Kidney (tissue), 13 donors: ENCODE measurements at regions not wholly inside any gene's neighbourhood (a gene's known extent, or its start where the extent isn't known, plus 50 kb on each side); places are given as distances from the start of the nearest gene placed in this dataset.

Source experiments
- DNase-seq, 5 donors: peaks; one replicate each; pipeline ENCODE4 v3.0.0-alpha.2; 2013 to 2020
- FAIRE-seq: peaks from 2 replicates; lab custom pipeline; 2012; peaks lifted over from hg19 to GRCh38; lab: Jason Lieb, UNC
- H3K27ac ChIP-seq, 2 donors: one replicate each; pipeline ENCODE4 v1.7.0; 2013; ENCODE audit warnings: low read depth in 2 of 2, low read length in 2 of 2, inconsistent platforms in 1 of 2
- H3K27me3 ChIP-seq: one replicate; pipeline ENCODE4 v1.7.1; 2013; ENCODE audit warnings: low read length, inconsistent platforms; ENCODE audit not compliant: control insufficient read depth, insufficient read depth
- H3K36me3 ChIP-seq, 3 donors: one replicate each; pipeline versions ENCODE4 v1.7.0 to v1.7.1; 2013; ENCODE audit warnings: low read length in 3 of 3, control low read depth in 1 of 3, inconsistent platforms in 1 of 3; ENCODE audit not compliant: insufficient read depth in 3 of 3, control insufficient read depth in 2 of 3
- H3K4me1 ChIP-seq, 3 donors: one replicate each; pipeline versions ENCODE4 v1.7.0 to v1.7.1; 2013; ENCODE audit warnings: low read length in 3 of 3, inconsistent platforms in 1 of 3, low read depth in 1 of 3; ENCODE audit not compliant: control insufficient read depth in 2 of 3, insufficient read depth in 2 of 3
- H3K4me3 ChIP-seq, 3 donors: one replicate each; pipeline versions ENCODE4 v1.7.0 to v1.8.1; 2013; ENCODE audit warnings: low read length in 3 of 3, control low read depth in 1 of 3, inconsistent platforms in 1 of 3
- H3K9ac ChIP-seq, 3 donors: one replicate each; pipeline versions ENCODE4 v1.7.0 to v1.7.1; 2013; ENCODE audit warnings: low read length in 3 of 3, control low read depth in 1 of 3, inconsistent platforms in 1 of 3
- H3K9me3 ChIP-seq, 3 donors: one replicate each; pipeline versions ENCODE4 v1.7.0 to v1.7.1; 2013; ENCODE audit warnings: low read length in 3 of 3, control low read depth in 1 of 3, inconsistent platforms in 1 of 3; ENCODE audit not compliant: control insufficient read depth in 2 of 3, insufficient read depth in 1 of 3
- CTCF ChIP-seq: IDR thresholded peaks from 3 replicates; pipeline ENCODE4 v1.5.1; 2012; ENCODE audit warnings: mild to moderate bottlenecking, moderate library complexity, borderline replicate concordance; ENCODE audit not compliant: insufficient read depth; ENCODE audit errors: extremely low read depth
- intact Hi-C: fragments of 100-400 bp; cut with DNase I; formaldehyde crosslinking; loops from one replicate; pipeline ENCODE4 v1.11.1; 2022
- donor health status: control.
- donor health status: control.
- donor health status: control.
- donor health status: control.
- donor health status: control.
- donor health status: DM: yes; HTN: yes; CAD: no.
- donor health status: Normal renal cell carcinoma (clear cell type).

- intact Hi-C loops: no loop called here
- peak in 4 of 5 donors; percentile 63 to 77 (median 69) for DNase-seq
- H3K4me3 ChIP-seq: no peak overlapping the region
- H3K27me3 ChIP-seq: no peaks in the 10 kb centered on the region
- TF ChIP-seq CTCF: peak; percentile 85
- H3K36me3 ChIP-seq: no peaks in the 10 kb centered on the region
- no peak overlapping the region for H3K27ac ChIP-seq
- FAIRE-seq: no peak
- no peak overlapping the region for H3K9ac ChIP-seq
- H3K9me3 ChIP-seq: no peaks in the 10 kb centered on the region
- no peaks in the 10 kb centered on the region for H3K4me1 ChIP-seq
Measured at GRCh38 chr17:72560303-72561247, 439.8 kb downstream of the SOX9 start.

GRCh38 chr17:72561266-72561665, 440.4 kb downstream of the SOX9 start:
- no peak for TF ChIP-seq CTCF
- DNase-seq (no peak), FAIRE-seq (no peak)
- H3K9me3 ChIP-seq: no peaks in the 10 kb centered on the region
- H3K4me3 ChIP-seq: no peak overlapping the region
- no peaks in the 10 kb centered on the region for H3K27me3 ChIP-seq
- H3K9ac ChIP-seq: no peak overlapping the region
- intact Hi-C loops: no loop called here
- H3K36me3 ChIP-seq: no peaks in the 10 kb centered on the region
- H3K27ac ChIP-seq: no peak overlapping the region
- H3K4me1 ChIP-seq: no peaks in the 10 kb centered on the region

DNA sequence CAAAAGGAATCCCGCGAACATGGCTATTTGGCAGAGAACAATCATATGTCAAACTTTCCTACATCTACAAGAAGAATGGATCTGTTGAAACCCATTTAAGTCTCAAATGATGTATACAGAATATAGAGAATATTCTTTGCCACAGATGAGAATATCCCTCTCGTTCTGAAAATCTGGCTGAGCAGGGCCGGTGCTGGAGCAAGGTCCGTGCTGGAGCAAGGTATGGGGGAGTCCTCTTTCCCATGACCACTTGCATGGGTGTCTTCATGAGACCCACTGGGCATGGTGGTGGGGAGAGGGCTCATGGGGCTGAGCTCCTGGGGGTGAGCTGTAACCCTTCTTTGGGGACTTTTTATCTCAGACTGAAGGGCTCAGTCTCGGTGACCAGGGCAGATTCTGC, 440.9 kb downstream of the SOX9 start:
- Histone ChIP-seq H3K36me3 (no peaks in the 10 kb centered on the region), H3K4me3 (no peak overlapping the region), H3K27me3 (no peaks in the 10 kb centered on the region), H3K4me1 (no peaks in the 10 kb centered on the region), H3K9ac (no peak overlapping the region), H3K9me3 (no peaks in the 10 kb centered on the region), H3K27ac (no peak overlapping the region)
- no peak for FAIRE-seq
- no peak for DNase-seq
- no peak for TF ChIP-seq CTCF
- intact Hi-C loops: no loop called here
